HepG2 (cell line): ENCODE measurements at regions not wholly inside any gene's neighbourhood (a gene's known extent, or its start where the extent isn't known, plus 50 kb on each side); places are given as distances from the start of the nearest gene placed in this dataset.

ENCODE experiments used
- ATAC-seq: fragments of 200-7000 bp; cut with Tn5 transposase; 3 replicates; pipeline ENCODE4 v1.9.1; 2020; ENCODE audit warnings: mild to moderate bottlenecking, moderate library complexity
- BruUV-seq: library from RNA; stranded (reverse); fragments of 400-500 nt; replicated peaks from 2 replicates; lab custom pipeline; 2021; lab: Mats Ljungman, UMichigan
- CTCF ChIA-PET: fragments of 300-600 bp; formaldehyde crosslinking; extraction: SDS; loops from one replicate; lab custom pipeline; 2021; ENCODE audit warnings: low total read pairs, inconsistent platforms, low intra/inter-chr PET ratio; lab: Yijun Ruan, JAX
- POLR2A ChIA-PET: fragments of 350-600 bp; sonication (Branson Sonifier 250); formaldehyde crosslinking; loops from one replicate; lab custom pipeline; 2020; ENCODE audit warnings: antibody characterized with exemption, inconsistent platforms; lab: Yijun Ruan, JAX
- DNase-seq: peaks from one replicate; pipeline ENCODE4 v3.0.0-alpha.2; 2015; ENCODE audit warnings: low spot score
- FAIRE-seq: peaks from 3 replicates; lab custom pipeline; 2011; peaks lifted over from hg19 to GRCh38; lab: Jason Lieb, UNC
- H2AFZ ChIP-seq: one replicate; pipeline ENCODE4 v1.6.1; 2011; ENCODE audit warnings: low read length, inconsistent platforms
- H3K27ac ChIP-seq: fragments of 300-600 bp; 3 replicates; pipeline ENCODE4 v1.8.0; 2011; ENCODE audit warnings: mixed run types, mild to moderate bottlenecking, mixed read lengths, low read length, inconsistent platforms; ENCODE audit not compliant: insufficient read depth; ENCODE audit errors: extremely low read length
- H3K27me3 ChIP-seq, 2 experiments: fragments of 200-600 bp in 1 of 2; 2 replicates in 1 of 2; 3 replicates in 1 of 2; pipeline versions ENCODE4 v1.6.0 to v1.8.0; 2011; ENCODE audit warnings: low read length in 2 of 2, mild to moderate bottlenecking in 2 of 2, moderate library complexity in 2 of 2, inconsistent platforms in 1 of 2; ENCODE audit not compliant: insufficient read depth in 2 of 2, control insufficient read depth in 1 of 2
- H3K36me3 ChIP-seq, 2 experiments: fragments of 200-600 bp in 1 of 2; replicated peaks in 1 of 2; 2 replicates in 1 of 2; 3 replicates in 1 of 2; pipeline versions ENCODE4 v1.5.1 to v1.8.0; 2011; ENCODE audit warnings: low read length in 2 of 2, inconsistent platforms in 1 of 2; ENCODE audit not compliant: insufficient read depth in 2 of 2, control insufficient read depth in 1 of 2
- H3K4me1 ChIP-seq: 2 replicates; pipeline ENCODE4 v1.5.1; 2012; ENCODE audit warnings: low read length, inconsistent platforms; ENCODE audit not compliant: insufficient read depth
- H3K4me2 ChIP-seq: 2 replicates; pipeline ENCODE4 v1.6.0; 2011; ENCODE audit warnings: low read depth, low read length, inconsistent platforms
- H3K4me3 ChIP-seq, 3 experiments: fragments of 200-600 bp in 1 of 3; sonication (generic), shearing (Covaris generic) in 1 of 3; replicated peaks in 1 of 3; 2 replicates each; pipeline ENCODE4 v1.5.1; 2011 to 2016; ENCODE audit warnings: low read length in 3 of 3, inconsistent platforms in 2 of 3, low read depth in 2 of 3, mild to moderate bottlenecking in 2 of 3, control low read depth in 1 of 3, mixed read lengths in 1 of 3; ENCODE audit not compliant: insufficient read depth in 1 of 3
- H3K79me2 ChIP-seq: one replicate; pipeline ENCODE4 v1.6.1; 2011; ENCODE audit warnings: low read length, inconsistent platforms; ENCODE audit not compliant: insufficient read depth
- H3K9ac ChIP-seq: 2 replicates; pipeline ENCODE4 v1.6.0; 2011; ENCODE audit warnings: mild to moderate bottlenecking, low read depth, low read length, inconsistent platforms; ENCODE audit not compliant: insufficient read depth
- H3K9me3 ChIP-seq: 2 replicates; pipeline ENCODE4 v1.5.1; 2012; ENCODE audit warnings: mild to moderate bottlenecking, low read length
- H4K20me1 ChIP-seq: 2 replicates; pipeline ENCODE4 v1.6.0; 2011; ENCODE audit warnings: inconsistent platforms, mild to moderate bottlenecking, low read length, moderate library complexity; ENCODE audit not compliant: insufficient read depth
- FOXM1 ChIP-seq: sonication (generic); formaldehyde crosslinking; IDR thresholded peaks from 2 replicates; pipeline ENCODE4 v1.5.0; 2020; ENCODE audit warnings: missing genetic modification reagents
- HNRNPL ChIP-seq: fragments of 200-400 bp; formaldehyde crosslinking; IDR thresholded peaks from 2 replicates; pipeline ENCODE4 v1.6.1; 2017; ENCODE audit warnings: mild to moderate bottlenecking, low read depth, low read length
- HNRNPLL ChIP-seq: fragments of 200-400 bp; formaldehyde crosslinking; IDR thresholded peaks from 2 replicates; pipeline ENCODE4 v1.6.1; 2017; ENCODE audit warnings: mild to moderate bottlenecking, low read depth, low read length; ENCODE audit not compliant: poor library complexity, severe bottlenecking
- MAFF ChIP-seq: IDR thresholded peaks from 2 replicates; pipeline ENCODE4 v1.6.1; 2011; ENCODE audit warnings: low read depth, low read length, improper control_type of control experiment
- MED1 ChIP-seq: sonication (generic); formaldehyde crosslinking; IDR thresholded peaks from 2 replicates; pipeline ENCODE4 v1.4.0; 2020; ENCODE audit warnings: missing genetic modification reagents
- NCOR1 ChIP-seq: fragments of 200-600 bp; sonication (generic); IDR thresholded peaks from 2 replicates; pipeline ENCODE4 v1.7.0; 2017; ENCODE audit warnings: antibody characterized with exemption, low read length, borderline replicate concordance
- PITX1 ChIP-seq: sonication (generic); formaldehyde crosslinking; IDR thresholded peaks from 2 replicates; pipeline ENCODE4 v1.5.1; 2020; ENCODE audit warnings: mild to moderate bottlenecking, missing genetic modification reagents
- SPEN ChIP-seq: sonication (generic); formaldehyde crosslinking; IDR thresholded peaks from 2 replicates; pipeline ENCODE4 v1.5.1; 2020; ENCODE audit warnings: low read depth, mild to moderate bottlenecking, missing genetic modification reagents
- ZNF841 ChIP-seq: sonication (generic); formaldehyde crosslinking; IDR thresholded peaks from 2 replicates; pipeline ENCODE4 v1.8.1; 2023; ENCODE audit warnings: missing genetic modification reagents, borderline replicate concordance
- ZSCAN22 ChIP-seq: sonication (generic); formaldehyde crosslinking; IDR thresholded peaks from 2 replicates; pipeline ENCODE4 v1.4.0; 2020; ENCODE audit warnings: mild to moderate bottlenecking, missing genetic modification reagents
- WGBS: methylation state at CpG from one replicate; pipeline ENCODE4 v1.1.6; 2017; ENCODE audit warnings: low lambda C conversion rate; 5-methylcytosine and 5-hydroxymethylcytosine counted together
- in situ Hi-C: cut with HindIII; loops from 2 replicates; pipeline ENCODE4 v1.10.0; 2017; ENCODE audit warnings: low pct_unique_long_range_greater_than_20kb; ENCODE audit not compliant: extremely low pct_ligation_motif_present
- intact Hi-C: fragments of 100-400 bp; cut with micrococcal nuclease; formaldehyde crosslinking; loops from one replicate; pipeline ENCODE4 v1.10.0; 2022; ENCODE audit not compliant: unreplicated experiment
- TF ChIP-seq, protein P1 (sequence below): sonication (generic); formaldehyde crosslinking; IDR thresholded peaks from 2 replicates; pipeline ENCODE4 v1.8.0; 2022; ENCODE audit warnings: missing genetic modification reagents, low read depth, mild to moderate bottlenecking, borderline replicate concordance
- TF ChIP-seq, protein P2 (sequence below): sonication (generic); formaldehyde crosslinking; IDR thresholded peaks from 2 replicates; pipeline ENCODE4 v1.9.0; 2022; ENCODE audit warnings: missing genetic modification reagents, mild to moderate bottlenecking, borderline replicate concordance
- TF ChIP-seq, protein P3 (sequence below): sonication (generic); formaldehyde crosslinking; IDR thresholded peaks from 2 replicates; pipeline ENCODE4 v1.8.0; 2022; ENCODE audit warnings: missing genetic modification reagents, mild to moderate bottlenecking, borderline replicate concordance
- TF ChIP-seq, protein P4 (sequence below): sonication (generic); formaldehyde crosslinking; IDR thresholded peaks from 2 replicates; pipeline ENCODE4 v1.8.1; 2023; ENCODE audit warnings: mild to moderate bottlenecking, missing genetic modification reagents

DNA sequence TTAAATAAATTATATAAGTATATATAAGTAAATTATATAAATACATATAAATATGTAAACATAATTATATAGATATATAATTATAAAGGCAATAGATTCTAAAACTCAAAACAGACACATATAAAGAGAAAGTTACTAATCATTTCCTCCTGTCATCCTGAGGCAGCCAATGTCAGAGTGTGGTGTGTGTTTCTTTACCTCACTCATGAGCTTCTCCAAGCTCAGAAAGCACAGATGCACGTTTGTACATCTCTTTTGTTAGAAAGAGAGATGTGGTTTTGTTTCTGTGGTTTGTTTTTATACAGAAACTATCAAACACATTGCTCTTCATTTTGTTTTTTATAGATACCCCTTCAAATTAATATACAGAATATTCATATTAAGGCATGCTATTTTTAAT lies 594.8 kb downstream of the USP25 start:
- H3K9ac ChIP-seq, result no peak overlapping the region
- H3K4me1 ChIP-seq, result no peaks in the 10 kb centered on the region
- no peak overlapping the region for H2AFZ ChIP-seq
- H3K27me3 ChIP-seq, result no peaks in the 10 kb centered on the region
- no TSS peak for BruUV-seq
- TF ChIP-seq FOXM1 (CRISPR knock-in tag) (no peak), ZSCAN22 (CRISPR knock-in tag) (no peak), MAFF (no peak), ZNF841 (no peak), PITX1 (CRISPR knock-in tag) (no peak), HNRNPL (no peak), MED1 (CRISPR knock-in tag) (no peak), NCOR1 (no peak), SPEN (CRISPR knock-in tag) (no peak), HNRNPLL (no peak)
- TF ChIP-seq, protein P1, sequence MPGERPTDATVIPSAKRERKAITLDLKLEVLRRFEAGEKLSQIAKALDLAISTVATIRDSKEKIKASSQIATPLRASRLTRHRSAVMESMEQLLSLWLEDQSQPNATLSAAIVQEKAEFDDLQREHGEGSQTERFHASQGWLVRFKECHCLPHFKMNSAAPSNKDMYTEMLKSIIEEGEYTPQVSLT (CRISPR knock-in tag), result no peak
- TF ChIP-seq, protein P2, sequence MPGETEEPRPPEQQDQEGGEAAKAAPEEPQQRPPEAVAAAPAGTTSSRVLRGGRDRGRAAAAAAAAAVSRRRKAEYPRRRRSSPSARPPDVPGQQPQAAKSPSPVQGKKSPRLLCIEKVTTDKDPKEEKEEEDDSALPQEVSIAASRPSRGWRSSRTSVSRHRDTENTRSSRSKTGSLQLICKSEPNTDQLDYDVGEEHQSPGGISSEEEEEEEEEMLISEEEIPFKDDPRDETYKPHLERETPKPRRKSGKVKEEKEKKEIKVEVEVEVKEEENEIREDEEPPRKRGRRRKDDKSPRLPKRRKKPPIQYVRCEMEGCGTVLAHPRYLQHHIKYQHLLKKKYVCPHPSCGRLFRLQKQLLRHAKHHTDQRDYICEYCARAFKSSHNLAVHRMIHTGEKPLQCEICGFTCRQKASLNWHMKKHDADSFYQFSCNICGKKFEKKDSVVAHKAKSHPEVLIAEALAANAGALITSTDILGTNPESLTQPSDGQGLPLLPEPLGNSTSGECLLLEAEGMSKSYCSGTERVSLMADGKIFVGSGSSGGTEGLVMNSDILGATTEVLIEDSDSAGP, result no peak
- TF ChIP-seq, protein P3, sequence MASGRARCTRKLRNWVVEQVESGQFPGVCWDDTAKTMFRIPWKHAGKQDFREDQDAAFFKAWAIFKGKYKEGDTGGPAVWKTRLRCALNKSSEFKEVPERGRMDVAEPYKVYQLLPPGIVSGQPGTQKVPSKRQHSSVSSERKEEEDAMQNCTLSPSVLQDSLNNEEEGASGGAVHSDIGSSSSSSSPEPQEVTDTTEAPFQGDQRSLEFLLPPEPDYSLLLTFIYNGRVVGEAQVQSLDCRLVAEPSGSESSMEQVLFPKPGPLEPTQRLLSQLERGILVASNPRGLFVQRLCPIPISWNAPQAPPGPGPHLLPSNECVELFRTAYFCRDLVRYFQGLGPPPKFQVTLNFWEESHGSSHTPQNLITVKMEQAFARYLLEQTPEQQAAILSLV (CRISPR knock-in tag), result no peak
- TF ChIP-seq, protein P4, sequence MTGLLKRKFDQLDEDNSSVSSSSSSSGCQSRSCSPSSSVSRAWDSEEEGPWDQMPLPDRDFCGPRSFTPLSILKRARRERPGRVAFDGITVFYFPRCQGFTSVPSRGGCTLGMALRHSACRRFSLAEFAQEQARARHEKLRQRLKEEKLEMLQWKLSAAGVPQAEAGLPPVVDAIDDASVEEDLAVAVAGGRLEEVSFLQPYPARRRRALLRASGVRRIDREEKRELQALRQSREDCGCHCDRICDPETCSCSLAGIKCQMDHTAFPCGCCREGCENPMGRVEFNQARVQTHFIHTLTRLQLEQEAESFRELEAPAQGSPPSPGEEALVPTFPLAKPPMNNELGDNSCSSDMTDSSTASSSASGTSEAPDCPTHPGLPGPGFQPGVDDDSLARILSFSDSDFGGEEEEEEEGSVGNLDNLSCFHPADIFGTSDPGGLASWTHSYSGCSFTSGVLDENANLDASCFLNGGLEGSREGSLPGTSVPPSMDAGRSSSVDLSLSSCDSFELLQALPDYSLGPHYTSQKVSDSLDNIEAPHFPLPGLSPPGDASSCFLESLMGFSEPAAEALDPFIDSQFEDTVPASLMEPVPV, result no peak
- in situ Hi-C loops, result loop anchor here (25.0 kb wide), 1 partner anchor 437 kb away; no protein-coding TSS in a partner anchor
- ChIA-PET POLR2A (no interaction called here), CTCF (no interaction called here)
- no peak overlapping the region for H3K4me2 ChIP-seq
- DNase-seq (no peak), FAIRE-seq (no peak), ATAC-seq (no peak)
- no peaks in the 10 kb centered on the region for H3K9me3 ChIP-seq
- H4K20me1 ChIP-seq, result no peaks in the 10 kb centered on the region
- WGBS, result 0% methylated on average over 1 of the region's 1 CpG
- no peaks in the 10 kb centered on the region for H3K36me3 ChIP-seq
- H3K4me3 ChIP-seq, result no peak overlapping the region
- H3K27ac ChIP-seq, result no peak overlapping the region
- intact Hi-C loops, result no loop called here
- H3K79me2 ChIP-seq, result no peaks in the 10 kb centered on the region
